CD4-positive, alpha-beta T cell treated with Interleukin-6 for 4 hours (primary cell): ENCODE measurements at regions not wholly inside any gene's neighbourhood (a gene's known extent, or its start where the extent isn't known, plus 50 kb on each side); places are given as distances from the start of the nearest gene placed in this dataset.

Source experiments
- DNase-seq: peaks from one replicate; pipeline ENCODE4 v3.0.0-alpha.2; 2020; ENCODE audit warnings: mixed read lengths

GRCh38 chr16:6493555-6493954 is 839.1 kb upstream of the RBFOX1 start:
- no peak for DNase-seq

GRCh38 chr16:6492742-6493141 is 839.9 kb upstream of the RBFOX1 start:
- no peak for DNase-seq

- DNase-seq, result no peak
Observed at GRCh38 chr16:6484935-6485334, 847.7 kb upstream of the RBFOX1 start.

GRCh38 chr16:6484081-6484480 is 848.6 kb upstream of the RBFOX1 start:
- no peak for DNase-seq

GRCh38 chr16:6483469-6484033 is 849.1 kb upstream of the RBFOX1 start:
- no peak for DNase-seq

GRCh38 chr16:6482696-6483468 is 849.8 kb upstream of the RBFOX1 start:
- no peak for DNase-seq

- no peak for DNase-seq
Observed at GRCh38 chr16:6481894-6482293, 850.8 kb upstream of the RBFOX1 start.

GRCh38 chr16:6453742-6454141 is 878.9 kb upstream of the RBFOX1 start:
- no peak for DNase-seq

- no peak for DNase-seq
Observed at GRCh38 chr16:6447021-6447790, 885.4 kb upstream of the RBFOX1 start.

GRCh38 chr16:6446370-6446769 is 886.3 kb upstream of the RBFOX1 start:
- no peak for DNase-seq

- no peak for DNase-seq
Observed at GRCh38 chr16:6439129-6439528, 893.5 kb upstream of the RBFOX1 start.

GRCh38 chr16:6428861-6429260 is 903.8 kb upstream of the RBFOX1 start:
- no peak for DNase-seq

- DNase-seq, result no peak
Observed at GRCh38 chr16:6427621-6428020, 905.0 kb upstream of the RBFOX1 start.

GRCh38 chr16:6407596-6407995 is 925.0 kb upstream of the RBFOX1 start:
- no peak for DNase-seq

GRCh38 chr16:6406028-6406427 is 926.6 kb upstream of the RBFOX1 start:
- DNase-seq, result no peak

- no peak for DNase-seq
Observed at GRCh38 chr16:6382924-6383459, 949.7 kb upstream of the RBFOX1 start.

- DNase-seq, result no peak
Observed at GRCh38 chr16:6381896-6382295, 950.7 kb upstream of the RBFOX1 start.

GRCh38 chr16:6377956-6378355 is 954.7 kb upstream of the RBFOX1 start:
- DNase-seq, result no peak

- no peak for DNase-seq
Observed at GRCh38 chr16:6375465-6376075, 957.1 kb upstream of the RBFOX1 start.

GRCh38 chr16:6374821-6375220 is 957.8 kb upstream of the RBFOX1 start:
- no peak for DNase-seq

GRCh38 chr16:6364846-6365245 is 967.8 kb upstream of the RBFOX1 start:
- no peak for DNase-seq

- no peak for DNase-seq
Observed at GRCh38 chr16:6363896-6364607, 968.6 kb upstream of the RBFOX1 start.

- DNase-seq, result no peak
Observed at GRCh38 chr16:6363396-6363795, 969.2 kb upstream of the RBFOX1 start.
